MG63 (cell line): ENCODE measurements at regions not wholly inside any gene's neighbourhood (a gene's known extent, or its start where the extent isn't known, plus 50 kb on each side); places are given as distances from the start of the nearest gene placed in this dataset.

Experiments used
- DNase-seq: peaks from one replicate; pipeline ENCODE4 v3.0.0-alpha.2; 2020
- H3K27me3 ChIP-seq: fragments of 250-450 bp; sonication (Bioruptor Pico); 2 replicates; pipeline ENCODE4 v1.5.1; 2020; ENCODE audit warnings: mild to moderate bottlenecking, moderate library complexity
- H3K36me3 ChIP-seq: fragments of 250-450 bp; sonication (Bioruptor Pico); 2 replicates; pipeline ENCODE4 v1.5.1; 2020; ENCODE audit warnings: mild to moderate bottlenecking, moderate library complexity
- H3K4me3 ChIP-seq: fragments of 250-450 bp; sonication (Bioruptor Pico); 2 replicates; pipeline ENCODE4 v1.5.1; 2020; ENCODE audit warnings: mild to moderate bottlenecking, moderate library complexity
- H3K9me3 ChIP-seq: fragments of 250-450 bp; sonication (Bioruptor Pico); 2 replicates; pipeline ENCODE4 v1.5.1; 2020; ENCODE audit warnings: mild to moderate bottlenecking, moderate library complexity

- Histone ChIP-seq H3K36me3 (no peaks in the 10 kb centered on the region), H3K4me3 (no peak overlapping the region), H3K27me3 (no peaks in the 10 kb centered on the region; the same call in 1 of the 2 replicates), H3K9me3 (no peaks in the 10 kb centered on the region)
- no peak for DNase-seq
Observed at GRCh38 chr19:29393915-29394460, 131.8 kb upstream of the VSTM2B start.

GRCh38 chr19:29395111-29395733 is 130.6 kb upstream of the VSTM2B start:
- H3K36me3 ChIP-seq = no peaks in the 10 kb centered on the region
- no peak for DNase-seq
- no peaks in the 10 kb centered on the region; the same call in 1 of the 2 replicates for H3K27me3 ChIP-seq
- no peak overlapping the region for H3K4me3 ChIP-seq
- no peaks in the 10 kb centered on the region for H3K9me3 ChIP-seq

GRCh38 chr19:29395734-29396414 is 129.9 kb upstream of the VSTM2B start:
- no peaks in the 10 kb centered on the region; the same call in 1 of the 2 replicates for H3K27me3 ChIP-seq
- DNase-seq = no peak
- H3K4me3 ChIP-seq = no peak overlapping the region
- H3K9me3 ChIP-seq = no peaks in the 10 kb centered on the region
- H3K36me3 ChIP-seq = no peaks in the 10 kb centered on the region

- no peak overlapping the region for H3K4me3 ChIP-seq
- H3K36me3 ChIP-seq = no peaks in the 10 kb centered on the region
- DNase-seq = no peak
- H3K9me3 ChIP-seq = no peaks in the 10 kb centered on the region
- H3K27me3 ChIP-seq = no peaks in the 10 kb centered on the region; the same call in 1 of the 2 replicates
Observed at GRCh38 chr19:29396925-29397324, 128.9 kb upstream of the VSTM2B start.

GRCh38 chr19:29397748-29398147 is 128.0 kb upstream of the VSTM2B start:
- no peak for DNase-seq
- Histone ChIP-seq H3K36me3 (no peaks in the 10 kb centered on the region), H3K4me3 (no peak overlapping the region), H3K27me3 (no peaks in the 10 kb centered on the region; the same call in 1 of the 2 replicates), H3K9me3 (no peaks in the 10 kb centered on the region)

- no peaks in the 10 kb centered on the region for H3K9me3 ChIP-seq
- H3K36me3 ChIP-seq = no peaks in the 10 kb centered on the region
- H3K4me3 ChIP-seq = no peak overlapping the region
- no peaks in the 10 kb centered on the region; the same call in 1 of the 2 replicates for H3K27me3 ChIP-seq
- no peak for DNase-seq
Observed at GRCh38 chr19:29399804-29400203, 126.0 kb upstream of the VSTM2B start.

GRCh38 chr19:29400917-29401711 is 124.7 kb upstream of the VSTM2B start:
- Histone ChIP-seq H3K36me3 (no peaks in the 10 kb centered on the region), H3K9me3 (no peaks in the 10 kb centered on the region), H3K27me3 (no peaks in the 10 kb centered on the region; the same call in 1 of the 2 replicates), H3K4me3 (no peak overlapping the region)
- no peak for DNase-seq

- no peaks in the 10 kb centered on the region for H3K9me3 ChIP-seq
- peak; percentile 18 for DNase-seq
Observed at GRCh38 chr19:29401712-29402421, 123.9 kb upstream of the VSTM2B start.

GRCh38 chr19:29402563-29402962 is 123.2 kb upstream of the VSTM2B start:
- no peak overlapping the region for H3K4me3 ChIP-seq
- H3K9me3 ChIP-seq = no peaks in the 10 kb centered on the region
- H3K27me3 ChIP-seq = no peaks in the 10 kb centered on the region; the same call in 1 of the 2 replicates
- no peak for DNase-seq
- H3K36me3 ChIP-seq = no peaks in the 10 kb centered on the region

More at GRCh38 chr19:29401712-29402421, 123.9 kb upstream of the VSTM2B start:
- Histone ChIP-seq H3K27me3 (no peaks in the 10 kb centered on the region; the same call in 1 of the 2 replicates), H3K36me3 (no peaks in the 10 kb centered on the region), H3K4me3 (no peak overlapping the region)

GRCh38 chr19:29404015-29404414 is 121.8 kb upstream of the VSTM2B start:
- no peak overlapping the region for H3K4me3 ChIP-seq

GRCh38 chr19:29404951-29405727 is 120.7 kb upstream of the VSTM2B start:
- H3K4me3 ChIP-seq = no peak overlapping the region
- H3K36me3 ChIP-seq = no peaks in the 10 kb centered on the region
- DNase-seq = no peak
- H3K9me3 ChIP-seq = no peaks in the 10 kb centered on the region
- no peaks in the 10 kb centered on the region for H3K27me3 ChIP-seq

More at GRCh38 chr19:29404015-29404414, 121.8 kb upstream of the VSTM2B start:
- no peaks in the 10 kb centered on the region for H3K36me3 ChIP-seq
- no peaks in the 10 kb centered on the region for H3K27me3 ChIP-seq
- H3K9me3 ChIP-seq = no peaks in the 10 kb centered on the region
- DNase-seq = no peak

GRCh38 chr19:29405728-29405995 is 120.1 kb upstream of the VSTM2B start:
- no peaks in the 10 kb centered on the region for H3K27me3 ChIP-seq
- H3K9me3 ChIP-seq = no peaks in the 10 kb centered on the region
- no peaks in the 10 kb centered on the region for H3K36me3 ChIP-seq
- H3K4me3 ChIP-seq = no peak overlapping the region
- no peak for DNase-seq

- H3K9me3 ChIP-seq = no peaks in the 10 kb centered on the region
- no peak overlapping the region for H3K4me3 ChIP-seq
- no peaks in the 10 kb centered on the region for H3K36me3 ChIP-seq
- DNase-seq = no peak
- H3K27me3 ChIP-seq = no peaks in the 10 kb centered on the region
Observed at GRCh38 chr19:29409076-29409862, 116.5 kb upstream of the VSTM2B start.

- Histone ChIP-seq H3K4me3 (no peak overlapping the region), H3K36me3 (no peaks in the 10 kb centered on the region), H3K27me3 (no peaks in the 10 kb centered on the region), H3K9me3 (no peaks in the 10 kb centered on the region)
- no peak for DNase-seq
Observed at GRCh38 chr19:29410601-29411000, 115.2 kb upstream of the VSTM2B start.

- no peak overlapping the region for H3K4me3 ChIP-seq
- H3K36me3 ChIP-seq = no peaks in the 10 kb centered on the region
- H3K27me3 ChIP-seq = no peaks in the 10 kb centered on the region
- DNase-seq = no peak
- H3K9me3 ChIP-seq = no peaks in the 10 kb centered on the region
Observed at GRCh38 chr19:29411113-29411581, 114.6 kb upstream of the VSTM2B start.
